ENCODE measurements at regions not wholly inside any gene's neighbourhood (a gene's known extent, or its start where the extent isn't known, plus 50 kb on each side); places are given as distances from the start of the nearest gene placed in this dataset.

GRCh38 chr17:77074681-77075080 lies 66.1 kb upstream of the SEC14L1 start:
- Histone ChIP-seq H2AFZ (ENCODE audit: low read depth, low read length) (no peak overlapping the region), H3K4me2 (ENCODE audit: insufficient read depth, low read length) (no peak overlapping the region), H3K9me3 (ENCODE audit: insufficient read depth, low read length, severe bottlenecking) (no peaks in the 10 kb centered on the region), H4K20me1 (ENCODE audit: insufficient read depth, low read length) (no peaks in the 10 kb centered on the region), H3K27me3 (ENCODE audit: insufficient read depth, low read length, poor library complexity) (no peaks in the 10 kb centered on the region), H3K27ac (ENCODE audit: low read length) (no peak overlapping the region), H3K4me3 (ENCODE audit: low read depth in 1 of 2, low read length in 2 of 2) (no peak overlapping the region), H3K79me2 (ENCODE audit: insufficient read depth, low read length) (no peaks in the 10 kb centered on the region), H3K4me1 (ENCODE audit: insufficient read depth, low read length) (no peaks in the 10 kb centered on the region), H3K36me3 (ENCODE audit: insufficient read depth, low read length) (no peaks in the 10 kb centered on the region), H3K9ac (ENCODE audit: low read depth, low read length) (no peak overlapping the region)
- DNase-seq (no peak), ATAC-seq (ENCODE audit: insufficient read depth, low read depth) (no peak)
- TF ChIP-seq EZH2 (IDR thresholded peaks at IDR 0.05; ENCODE audit: borderline replicate concordance, low read depth, low read length, severe bottlenecking): no peak
- TF ChIP-seq, protein P1, sequence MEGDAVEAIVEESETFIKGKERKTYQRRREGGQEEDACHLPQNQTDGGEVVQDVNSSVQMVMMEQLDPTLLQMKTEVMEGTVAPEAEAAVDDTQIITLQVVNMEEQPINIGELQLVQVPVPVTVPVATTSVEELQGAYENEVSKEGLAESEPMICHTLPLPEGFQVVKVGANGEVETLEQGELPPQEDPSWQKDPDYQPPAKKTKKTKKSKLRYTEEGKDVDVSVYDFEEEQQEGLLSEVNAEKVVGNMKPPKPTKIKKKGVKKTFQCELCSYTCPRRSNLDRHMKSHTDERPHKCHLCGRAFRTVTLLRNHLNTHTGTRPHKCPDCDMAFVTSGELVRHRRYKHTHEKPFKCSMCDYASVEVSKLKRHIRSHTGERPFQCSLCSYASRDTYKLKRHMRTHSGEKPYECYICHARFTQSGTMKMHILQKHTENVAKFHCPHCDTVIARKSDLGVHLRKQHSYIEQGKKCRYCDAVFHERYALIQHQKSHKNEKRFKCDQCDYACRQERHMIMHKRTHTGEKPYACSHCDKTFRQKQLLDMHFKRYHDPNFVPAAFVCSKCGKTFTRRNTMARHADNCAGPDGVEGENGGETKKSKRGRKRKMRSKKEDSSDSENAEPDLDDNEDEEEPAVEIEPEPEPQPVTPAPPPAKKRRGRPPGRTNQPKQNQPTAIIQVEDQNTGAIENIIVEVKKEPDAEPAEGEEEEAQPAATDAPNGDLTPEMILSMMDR (IDR thresholded peaks at IDR 0.05; ENCODE audit: borderline replicate concordance, extremely low read depth, low read length, poor library complexity, severe bottlenecking): no peak

DNA sequence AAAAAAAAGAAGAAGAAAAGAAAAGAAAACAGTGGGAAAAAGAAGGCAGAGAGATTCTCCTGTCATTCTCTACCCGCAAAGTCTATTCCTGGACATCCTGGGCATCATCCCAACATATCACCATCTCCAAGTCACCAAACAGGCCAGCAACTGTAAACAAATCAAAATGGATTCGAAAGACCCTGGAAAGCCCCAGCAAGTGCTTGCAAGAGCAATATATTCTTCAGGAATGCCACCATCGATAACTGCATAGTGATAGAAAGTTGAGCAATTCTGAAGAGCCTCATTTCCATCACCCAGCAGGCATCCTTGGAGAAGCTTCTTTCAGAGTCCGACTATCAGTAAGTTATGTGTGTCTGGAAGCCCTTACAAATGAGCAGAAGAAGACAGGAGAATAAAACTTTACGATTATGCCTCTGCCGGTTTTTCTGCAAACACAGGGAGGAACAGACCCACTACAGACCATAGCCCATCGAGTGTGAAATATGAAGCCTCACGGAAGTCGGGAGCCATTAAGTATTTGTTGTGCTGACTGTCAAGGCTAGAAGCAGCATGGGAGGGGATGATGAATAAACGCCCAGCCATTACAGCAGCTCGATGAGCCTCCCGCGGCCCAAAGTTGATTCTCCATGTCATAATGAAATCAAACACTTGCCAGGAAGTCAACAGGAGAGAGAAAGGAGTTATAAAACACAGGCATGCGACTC lies 64.5 kb upstream of the SEC14L1 start:
- Histone ChIP-seq H3K4me1 (ENCODE audit: insufficient read depth, low read length) (no peaks in the 10 kb centered on the region), H3K79me2 (ENCODE audit: insufficient read depth, low read length) (no peaks in the 10 kb centered on the region), H3K36me3 (ENCODE audit: insufficient read depth, low read length) (no peaks in the 10 kb centered on the region), H3K27ac (ENCODE audit: low read length) (no peak overlapping the region), H3K27me3 (ENCODE audit: insufficient read depth, low read length, poor library complexity) (no peaks in the 10 kb centered on the region), H3K9ac (ENCODE audit: low read depth, low read length) (no peak overlapping the region), H3K4me2 (ENCODE audit: insufficient read depth, low read length) (no peak overlapping the region), H2AFZ (ENCODE audit: low read depth, low read length) (no peak overlapping the region), H4K20me1 (ENCODE audit: insufficient read depth, low read length) (no peaks in the 10 kb centered on the region), H3K4me3 (ENCODE audit: low read depth in 1 of 2, low read length in 2 of 2) (no peak overlapping the region), H3K9me3 (ENCODE audit: insufficient read depth, low read length, severe bottlenecking) (no peaks in the 10 kb centered on the region)
- ATAC-seq (ENCODE audit: insufficient read depth, low read depth): no peak
- no peak for DNase-seq
- TF ChIP-seq, protein P1 (IDR thresholded peaks at IDR 0.05; ENCODE audit: borderline replicate concordance, extremely low read depth, low read length, poor library complexity, severe bottlenecking): no peak
- no peak for TF ChIP-seq EZH2 (IDR thresholded peaks at IDR 0.05; ENCODE audit: borderline replicate concordance, low read depth, low read length, severe bottlenecking)

- H3K79me2 ChIP-seq (ENCODE audit: insufficient read depth, low read length): peaks cover 1% of the 10 kb centered on the region
- peaks cover 34% of the 10 kb centered on the region for H3K4me1 ChIP-seq (ENCODE audit: insufficient read depth, low read length)
- no peak overlapping the region for H3K4me2 ChIP-seq (ENCODE audit: insufficient read depth, low read length)
- no peaks in the 10 kb centered on the region for H3K36me3 ChIP-seq (ENCODE audit: insufficient read depth, low read length)
- H4K20me1 ChIP-seq (ENCODE audit: insufficient read depth, low read length): no peaks in the 10 kb centered on the region
- H3K9me3 ChIP-seq (ENCODE audit: insufficient read depth, low read length, severe bottlenecking): no peaks in the 10 kb centered on the region
- DNase-seq: peak; percentile 36
- H2AFZ ChIP-seq (ENCODE audit: low read depth, low read length): 0 out of 2 replicates have a peak overlapping the region, but pooled peaks have one; percentile 15
- no peak for TF ChIP-seq EZH2 (IDR thresholded peaks at IDR 0.05; ENCODE audit: borderline replicate concordance, low read depth, low read length, severe bottlenecking)
- TF ChIP-seq, protein P1 (IDR thresholded peaks at IDR 0.05; ENCODE audit: borderline replicate concordance, extremely low read depth, low read length, poor library complexity, severe bottlenecking): no peak
- H3K4me3 ChIP-seq (ENCODE audit: low read depth in 1 of 2, low read length in 2 of 2): no peak overlapping the region
- H3K9ac ChIP-seq (ENCODE audit: low read depth, low read length): no peak overlapping the region
- peak; percentile 22; the same call in 2 of the 3 replicates for ATAC-seq (ENCODE audit: insufficient read depth, low read depth)
- H3K27ac ChIP-seq (ENCODE audit: low read length): peak overlapping the region; percentile 69
- no peaks in the 10 kb centered on the region for H3K27me3 ChIP-seq (ENCODE audit: insufficient read depth, low read length, poor library complexity)
These were observed 57.2 kb upstream of the SEC14L1 start for GRCh38 chr17:77083531-77083930.
